Neural cell (in vitro differentiated cells): ENCODE measurements at regions not wholly inside any gene's neighbourhood (a gene's known extent, or its start where the extent isn't known, plus 50 kb on each side); places are given as distances from the start of the nearest gene placed in this dataset.

Experiments
- H2AFZ ChIP-seq: fragments of 200-600, 300-800 bp; sonication (generic), shearing (Covaris generic); 2 replicates; pipeline ENCODE4 v1.6.0; 2014; ENCODE audit warnings: low read depth, mild to moderate bottlenecking, antibody characterized with exemption, low read length, moderate library complexity
- H3F3A ChIP-seq: fragments of 200-600 bp; shearing (Covaris generic); 2 replicates; pipeline ENCODE4 v1.6.1; 2016; ENCODE audit warnings: mild to moderate bottlenecking, moderate library complexity, mixed read lengths, antibody characterized with exemption, low read length; ENCODE audit not compliant: insufficient read depth, poor library complexity, severe bottlenecking
- H3K27ac ChIP-seq: fragments of 200-600, 300-800 bp; sonication (generic), shearing (Covaris generic); 2 replicates; pipeline ENCODE4 v1.5.1; 2014; ENCODE audit warnings: mild to moderate bottlenecking, low read length, moderate library complexity
- H3K27me3 ChIP-seq: fragments of 300-800, 200-600 bp; sonication (generic), shearing (Covaris generic); 2 replicates; pipeline ENCODE4 v1.6.0; 2014; ENCODE audit warnings: mild to moderate bottlenecking, low read depth, low read length, moderate library complexity; ENCODE audit not compliant: insufficient read depth
- H3K36me3 ChIP-seq: fragments of 300-800, 200-600 bp; sonication (generic), shearing (Covaris generic); 2 replicates; pipeline ENCODE4 v1.5.1; 2014; ENCODE audit warnings: mild to moderate bottlenecking, antibody characterized with exemption, low read length, moderate library complexity; ENCODE audit not compliant: insufficient read depth
- H3K4me2 ChIP-seq: fragments of 300-800, 200-600 bp; sonication (generic), shearing (Covaris generic); 2 replicates; pipeline ENCODE4 v1.6.0; 2014; ENCODE audit warnings: mild to moderate bottlenecking, low read length
- H3K4me3 ChIP-seq: fragments of 300-800, 200-600 bp; sonication (generic), shearing (Covaris generic); 2 replicates; pipeline ENCODE4 v1.5.1; 2014; ENCODE audit warnings: mild to moderate bottlenecking, low read length, moderate library complexity
- H3K79me2 ChIP-seq: fragments of 200-600 bp; shearing (Covaris generic); replicated peaks from 2 replicates; pipeline ENCODE4 v1.6.0; 2014; ENCODE audit warnings: mild to moderate bottlenecking, low read length, moderate library complexity; ENCODE audit not compliant: insufficient read depth
- H3K9ac ChIP-seq: fragments of 300-800, 200-600 bp; sonication (generic), shearing (Covaris generic); 2 replicates; pipeline ENCODE4 v1.6.1; 2016; ENCODE audit warnings: mild to moderate bottlenecking, low read length, mixed read lengths
- H3K9me2 ChIP-seq: fragments of 200-600 bp; shearing (Covaris generic); 2 replicates; pipeline ENCODE4 v1.6.1; 2016; ENCODE audit warnings: mild to moderate bottlenecking, low read length, mixed read lengths; ENCODE audit not compliant: insufficient read depth
- H3K9me3 ChIP-seq: fragments of 200-600, 300-800 bp; sonication (generic), shearing (Covaris generic); 2 replicates; pipeline ENCODE4 v1.6.1; 2016; ENCODE audit warnings: mild to moderate bottlenecking, mixed run types, low read length, moderate library complexity, mixed read lengths
- H4K20me1 ChIP-seq: fragments of 200-600 bp; shearing (Covaris generic); 2 replicates; pipeline ENCODE4 v1.6.1; 2016; ENCODE audit warnings: mild to moderate bottlenecking, mixed run types; ENCODE audit not compliant: insufficient read depth
- CTCF ChIP-seq: fragments of 450-650 bp; IDR thresholded peaks from 2 replicates; pipeline ENCODE4 v1.5.1; 2014; ENCODE audit warnings: antibody characterized with exemption, mild to moderate bottlenecking, moderate library complexity; ENCODE audit not compliant: poor library complexity, severe bottlenecking
- EP300 ChIP-seq: fragments of 450-650 bp; conservative IDR thresholded peaks from 2 replicates; pipeline ENCODE4 v1.6.1; 2014; ENCODE audit warnings: antibody characterized with exemption, mild to moderate bottlenecking, moderate library complexity; ENCODE audit not compliant: poor library complexity, severe bottlenecking
- EZH2 ChIP-seq: fragments of 200-600, 300-800 bp; shearing (Covaris generic), sonication (generic); IDR thresholded peaks from 2 replicates; pipeline ENCODE4 v1.6.1; 2014; ENCODE audit warnings: antibody characterized with exemption, low read length, borderline replicate concordance, mild to moderate bottlenecking; ENCODE audit not compliant: insufficient read depth, poor library complexity, severe bottlenecking
- MXI1 ChIP-seq: fragments of 450-650 bp; conservative IDR thresholded peaks from 2 replicates; pipeline ENCODE4 v1.6.1; 2014; ENCODE audit warnings: antibody characterized with exemption, mild to moderate bottlenecking; ENCODE audit not compliant: poor library complexity, severe bottlenecking
- POLR2AphosphoS5 ChIP-seq: IDR thresholded peaks from 2 replicates; pipeline ENCODE4 v1.6.1; 2012
- RAD21 ChIP-seq: fragments of 450-650 bp; conservative IDR thresholded peaks from 2 replicates; pipeline ENCODE4 v1.6.1; 2014; ENCODE audit warnings: antibody characterized with exemption, mild to moderate bottlenecking, moderate library complexity
- REST ChIP-seq: IDR thresholded peaks from 2 replicates; pipeline ENCODE4 v1.6.1; 2012; ENCODE audit warnings: borderline replicate concordance
- SMC3 ChIP-seq: fragments of 450-650 bp; conservative IDR thresholded peaks from 2 replicates; pipeline ENCODE4 v1.6.1; 2014; ENCODE audit warnings: antibody characterized with exemption, mild to moderate bottlenecking, moderate library complexity; ENCODE audit not compliant: poor library complexity
- TAF1 ChIP-seq: IDR thresholded peaks from 2 replicates; pipeline ENCODE4 v1.6.1; 2012; ENCODE audit warnings: low read depth

- Histone ChIP-seq H3K27ac (no peak overlapping the region), H3F3A (no peaks in the 10 kb centered on the region), H3K9ac (no peak overlapping the region), H3K27me3 (no peaks in the 10 kb centered on the region), H3K9me2 (no peaks in the 10 kb centered on the region), H3K4me2 (no peak overlapping the region), H4K20me1 (no peaks in the 10 kb centered on the region), H3K9me3 (no peaks in the 10 kb centered on the region), H3K79me2 (no peaks in the 10 kb centered on the region), H2AFZ (no peak overlapping the region), H3K36me3 (no peaks in the 10 kb centered on the region), H3K4me3 (no peak overlapping the region)
- TF ChIP-seq CTCF: no peak
- TF ChIP-seq REST: no peak
- no peak for TF ChIP-seq MXI1
- no peak for TF ChIP-seq SMC3
- TF ChIP-seq TAF1: no peak
- TF ChIP-seq POLR2AphosphoS5: no peak
- TF ChIP-seq EP300: no peak
- no peak for TF ChIP-seq EZH2
- no peak for TF ChIP-seq RAD21
Observed at GRCh38 chr16:5176505-5176904, 78.9 kb upstream of the EEF2KMT start.

DNA sequence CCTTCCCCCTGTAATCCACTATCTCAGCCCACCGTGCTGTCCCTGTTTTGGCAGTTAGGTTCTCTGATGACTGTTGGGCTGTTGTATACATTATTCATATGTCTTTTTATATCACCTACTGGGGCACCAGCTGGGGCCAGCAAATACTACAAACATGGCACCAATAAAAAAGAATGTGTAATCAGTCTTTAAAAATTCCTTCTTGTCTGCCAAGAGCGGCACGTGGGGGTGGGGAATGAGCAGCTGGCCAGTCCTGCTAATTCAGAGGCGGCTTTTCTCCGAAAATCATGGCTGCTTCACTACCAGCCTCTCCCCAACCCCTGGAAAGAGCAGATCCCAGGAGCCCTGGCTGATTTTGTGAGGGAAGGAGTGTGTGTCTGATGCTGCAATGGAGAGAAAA, 77.7 kb upstream of the EEF2KMT start:
- no peak overlapping the region for H3K4me3 ChIP-seq
- no peaks in the 10 kb centered on the region for H3K9me3 ChIP-seq
- H3K4me2 ChIP-seq: no peak overlapping the region
- TF ChIP-seq RAD21: no peak
- no peak for TF ChIP-seq CTCF
- no peak for TF ChIP-seq TAF1
- H3K9me2 ChIP-seq: no peaks in the 10 kb centered on the region
- H3K36me3 ChIP-seq: no peaks in the 10 kb centered on the region
- H3K9ac ChIP-seq: no peak overlapping the region
- no peak overlapping the region for H2AFZ ChIP-seq
- no peaks in the 10 kb centered on the region for H3K27me3 ChIP-seq
- no peak overlapping the region for H3K27ac ChIP-seq
- no peaks in the 10 kb centered on the region for H3K79me2 ChIP-seq
- no peaks in the 10 kb centered on the region for H4K20me1 ChIP-seq
- no peaks in the 10 kb centered on the region for H3F3A ChIP-seq
